Stimulated activated CD8-positive, alpha-beta memory T cell treated with anti-CD3 and anti-CD28 coated beads, Interleukin-12 subunit alpha, Interleukin-12 subunit beta, amount 100 ng/mL, for 24 hours (primary cell): ENCODE measurements at regions not wholly inside any gene's neighbourhood (a gene's known extent, or its start where the extent isn't known, plus 50 kb on each side); places are given as distances from the start of the nearest gene placed in this dataset.
"Not testable (repeated sequence)": the region's sequence is repeated elsewhere in the genome, so short reads cannot be mapped to it uniquely, and the experiment has no call there.

Experiments used
- DNase-seq: peaks from one replicate; pipeline ENCODE4 v3.0.0-alpha.2; 2020; ENCODE audit errors: extremely low read depth

- no peak for DNase-seq
These were observed 175.9 kb downstream of the IRF8 start for GRCh38 chr16:86074651-86075487.

- no peak for DNase-seq
These were observed 176.5 kb downstream of the IRF8 start for GRCh38 chr16:86075488-86075785.

GRCh38 chr16:86075839-86076440, 177.0 kb downstream of the IRF8 start:
- DNase-seq, result no peak

- DNase-seq, result no peak
These were observed 177.6 kb downstream of the IRF8 start for GRCh38 chr16:86076606-86077005.

GRCh38 chr16:86077243-86077940, 178.4 kb downstream of the IRF8 start:
- no peak for DNase-seq

GRCh38 chr16:86078121-86078600, 179.2 kb downstream of the IRF8 start:
- DNase-seq, result no peak

GRCh38 chr16:86078711-86079110, 179.7 kb downstream of the IRF8 start:
- DNase-seq, result not testable (repeated sequence)

GRCh38 chr16:86079255-86079885, 180.4 kb downstream of the IRF8 start:
- no peak for DNase-seq

GRCh38 chr16:86080131-86080875, 181.3 kb downstream of the IRF8 start:
- DNase-seq, result no peak

GRCh38 chr16:86080982-86081381, 182.0 kb downstream of the IRF8 start:
- DNase-seq, result no peak

- no peak for DNase-seq
These were observed 183.6 kb downstream of the IRF8 start for GRCh38 chr16:86082418-86083030.

- no peak for DNase-seq
These were observed 184.5 kb downstream of the IRF8 start for GRCh38 chr16:86083382-86084002.

GRCh38 chr16:86085161-86085611, 186.2 kb downstream of the IRF8 start:
- no peak for DNase-seq

GRCh38 chr16:86085795-86086194, 186.8 kb downstream of the IRF8 start:
- DNase-seq, result no peak

GRCh38 chr16:86086471-86086870, 187.5 kb downstream of the IRF8 start:
- no peak for DNase-seq

- no peak for DNase-seq
These were observed 188.3 kb downstream of the IRF8 start for GRCh38 chr16:86087011-86087895.

- DNase-seq, result no peak
These were observed 188.9 kb downstream of the IRF8 start for GRCh38 chr16:86087896-86088230.

GRCh38 chr16:86088287-86088686, 189.3 kb downstream of the IRF8 start:
- no peak for DNase-seq

GRCh38 chr16:86088816-86089215, 189.9 kb downstream of the IRF8 start:
- DNase-seq, result no peak
